ENCODE measurements at regions not wholly inside any gene's neighbourhood (a gene's known extent, or its start where the extent isn't known, plus 50 kb on each side); places are given as distances from the start of the nearest gene placed in this dataset.

DNA sequence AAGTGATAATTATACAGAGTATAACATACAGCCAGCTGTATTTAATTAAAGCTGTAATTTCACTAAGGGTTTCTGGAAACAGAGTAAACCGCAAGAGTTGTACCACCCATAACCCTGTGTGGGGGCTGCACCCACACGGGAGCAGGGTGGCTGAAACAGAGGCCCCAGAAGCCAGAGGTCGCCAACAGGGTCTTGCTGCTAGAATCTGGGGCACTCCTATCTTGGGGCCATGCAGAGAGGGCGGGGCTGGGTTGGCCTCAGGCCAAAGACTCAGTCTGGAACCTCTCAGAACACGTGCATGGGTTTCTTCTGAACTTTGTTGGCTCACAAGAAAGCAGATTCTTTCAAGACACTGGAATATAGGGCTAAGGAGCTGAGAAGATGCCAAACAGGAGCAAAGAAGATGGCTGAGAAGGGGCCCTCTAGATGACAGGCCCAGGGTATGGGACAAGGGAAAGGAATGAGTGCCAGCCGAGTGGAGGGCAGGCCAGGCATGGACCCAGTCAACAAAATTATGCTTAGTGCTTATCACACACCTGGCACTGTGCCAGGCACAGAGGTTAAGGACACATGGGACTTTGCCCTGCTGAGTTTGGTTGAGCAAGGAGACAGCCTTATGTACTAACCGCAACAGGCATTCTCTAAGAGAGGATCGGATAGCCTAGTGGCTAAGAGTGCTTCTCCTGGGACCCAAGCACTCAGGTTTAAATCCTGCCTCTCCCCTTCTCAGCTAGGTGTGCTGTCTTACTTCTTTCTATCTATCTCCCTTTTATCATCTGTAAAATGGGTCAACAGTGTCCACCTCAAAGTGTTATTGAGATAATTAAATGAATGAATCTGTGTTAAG is 96.6 kb upstream of the FOXP4 start:
- no peak for DNase-seq (ENCODE audit: low read depth)
- TF ChIP-seq, protein P1, sequence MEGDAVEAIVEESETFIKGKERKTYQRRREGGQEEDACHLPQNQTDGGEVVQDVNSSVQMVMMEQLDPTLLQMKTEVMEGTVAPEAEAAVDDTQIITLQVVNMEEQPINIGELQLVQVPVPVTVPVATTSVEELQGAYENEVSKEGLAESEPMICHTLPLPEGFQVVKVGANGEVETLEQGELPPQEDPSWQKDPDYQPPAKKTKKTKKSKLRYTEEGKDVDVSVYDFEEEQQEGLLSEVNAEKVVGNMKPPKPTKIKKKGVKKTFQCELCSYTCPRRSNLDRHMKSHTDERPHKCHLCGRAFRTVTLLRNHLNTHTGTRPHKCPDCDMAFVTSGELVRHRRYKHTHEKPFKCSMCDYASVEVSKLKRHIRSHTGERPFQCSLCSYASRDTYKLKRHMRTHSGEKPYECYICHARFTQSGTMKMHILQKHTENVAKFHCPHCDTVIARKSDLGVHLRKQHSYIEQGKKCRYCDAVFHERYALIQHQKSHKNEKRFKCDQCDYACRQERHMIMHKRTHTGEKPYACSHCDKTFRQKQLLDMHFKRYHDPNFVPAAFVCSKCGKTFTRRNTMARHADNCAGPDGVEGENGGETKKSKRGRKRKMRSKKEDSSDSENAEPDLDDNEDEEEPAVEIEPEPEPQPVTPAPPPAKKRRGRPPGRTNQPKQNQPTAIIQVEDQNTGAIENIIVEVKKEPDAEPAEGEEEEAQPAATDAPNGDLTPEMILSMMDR (conservative IDR thresholded peaks at IDR 0.05; ENCODE audit: low read depth, low read length), result no peak
- H3K4me3 ChIP-seq (ENCODE audit: low read length), result no peak overlapping the region

DNA sequence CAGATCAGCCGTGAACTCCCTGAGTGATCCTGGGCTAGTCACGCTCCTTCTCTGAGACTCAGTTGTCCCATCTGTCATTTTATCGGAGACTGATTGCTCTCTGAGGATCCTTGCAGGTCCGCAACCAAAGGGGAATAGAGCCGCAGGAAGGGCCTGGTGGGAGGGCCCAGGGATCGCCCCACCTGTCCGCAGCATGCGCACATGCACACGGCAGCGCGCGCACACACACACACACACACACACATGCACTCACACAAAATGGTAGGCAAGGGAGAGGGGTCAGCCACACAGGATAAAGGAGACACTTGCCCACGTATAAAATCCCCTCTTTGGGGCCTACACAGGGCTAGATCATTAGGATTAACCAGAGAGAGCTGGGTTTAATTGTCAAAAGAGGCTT is 95.6 kb upstream of the FOXP4 start:
- TF ChIP-seq, protein P1 (conservative IDR thresholded peaks at IDR 0.05; ENCODE audit: low read depth, low read length), result no peak
- no peak for DNase-seq (ENCODE audit: low read depth)
- no peak overlapping the region for H3K4me3 ChIP-seq (ENCODE audit: low read length)

DNA sequence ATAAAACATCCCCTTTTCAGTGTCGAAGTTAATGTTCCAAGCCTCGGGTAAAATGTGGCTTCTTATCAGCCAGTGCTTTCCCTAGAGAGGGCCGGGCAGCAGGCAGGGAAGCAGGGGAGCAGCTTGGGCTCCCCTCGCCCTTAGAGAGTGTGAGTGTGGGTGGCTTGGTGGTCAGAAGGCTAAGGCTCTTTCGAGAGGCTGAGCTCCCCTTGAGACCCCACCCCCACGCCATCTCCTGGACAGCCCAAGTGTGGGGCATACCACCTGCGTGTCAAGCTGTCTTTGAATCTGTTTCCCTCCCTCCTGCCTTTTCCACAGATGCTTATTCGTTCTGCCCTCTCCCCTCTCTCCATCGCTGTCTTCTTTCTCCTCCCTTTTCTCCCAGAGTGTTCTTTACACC is 95.1 kb upstream of the FOXP4 start:
- DNase-seq (ENCODE audit: low read depth), result no peak
- TF ChIP-seq, protein P1 (conservative IDR thresholded peaks at IDR 0.05; ENCODE audit: low read depth, low read length), result peak; percentile 32
- no peak overlapping the region for H3K4me3 ChIP-seq (ENCODE audit: low read length)

DNA sequence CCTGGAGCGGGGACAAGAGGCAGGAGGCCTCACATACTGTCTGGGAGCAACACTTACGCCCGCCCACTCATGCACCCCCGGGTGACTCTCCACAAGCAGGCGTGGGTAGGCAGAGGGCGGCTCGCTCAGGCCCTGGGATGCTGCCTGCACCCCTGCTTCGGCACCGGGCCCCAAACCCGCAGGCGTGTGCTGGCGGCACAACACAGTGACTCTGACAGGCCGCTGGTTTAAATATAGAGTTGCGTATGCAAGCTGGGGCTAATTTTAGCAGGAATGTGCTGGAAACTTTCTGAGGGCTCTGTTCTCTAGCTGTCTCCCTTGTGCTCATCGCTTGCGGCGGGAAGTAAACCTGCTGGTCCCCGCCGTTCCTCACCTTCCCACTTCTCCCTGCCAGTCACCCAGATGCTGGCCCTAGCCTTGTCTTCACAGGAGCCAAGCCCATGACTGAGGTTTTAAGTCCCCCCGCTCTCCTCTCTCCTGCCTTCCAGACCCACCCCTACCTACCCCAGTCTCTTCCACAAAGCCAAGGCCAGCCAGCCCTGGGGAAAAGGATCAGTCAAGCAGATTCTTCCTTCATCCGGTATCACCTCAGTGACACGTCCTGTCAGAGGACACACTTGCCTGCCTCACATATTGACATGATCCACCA is 94.5 kb upstream of the FOXP4 start:
- no peak overlapping the region for H3K4me3 ChIP-seq (ENCODE audit: low read length)
- DNase-seq (ENCODE audit: low read depth), result no peak
- TF ChIP-seq, protein P1 (conservative IDR thresholded peaks at IDR 0.05; ENCODE audit: low read depth, low read length), result no peak

DNA sequence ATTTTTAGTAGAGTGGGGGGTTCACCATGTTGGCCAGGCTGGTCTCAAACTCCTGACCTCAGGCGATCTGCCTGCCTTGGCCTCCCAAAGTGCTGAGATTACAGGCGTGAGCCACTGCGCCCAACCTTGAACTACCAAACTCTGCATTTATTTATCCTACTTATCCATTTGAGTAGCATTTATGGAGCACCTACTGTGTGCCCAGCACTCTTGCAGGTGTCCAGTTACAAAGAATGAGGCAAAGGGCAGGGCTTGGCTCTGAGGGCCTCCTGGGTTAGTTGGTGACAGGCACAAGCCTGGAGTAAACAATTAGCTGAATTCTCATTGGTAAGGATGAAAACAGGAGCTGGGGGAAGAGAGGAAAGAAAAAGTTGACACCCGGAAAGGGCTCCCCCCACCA is 93.4 kb upstream of the FOXP4 start:
- TF ChIP-seq, protein P1 (conservative IDR thresholded peaks at IDR 0.05; ENCODE audit: low read depth, low read length), result no peak
- no peak for DNase-seq (ENCODE audit: low read depth)
- H3K4me3 ChIP-seq (ENCODE audit: low read length), result no peak overlapping the region

DNA sequence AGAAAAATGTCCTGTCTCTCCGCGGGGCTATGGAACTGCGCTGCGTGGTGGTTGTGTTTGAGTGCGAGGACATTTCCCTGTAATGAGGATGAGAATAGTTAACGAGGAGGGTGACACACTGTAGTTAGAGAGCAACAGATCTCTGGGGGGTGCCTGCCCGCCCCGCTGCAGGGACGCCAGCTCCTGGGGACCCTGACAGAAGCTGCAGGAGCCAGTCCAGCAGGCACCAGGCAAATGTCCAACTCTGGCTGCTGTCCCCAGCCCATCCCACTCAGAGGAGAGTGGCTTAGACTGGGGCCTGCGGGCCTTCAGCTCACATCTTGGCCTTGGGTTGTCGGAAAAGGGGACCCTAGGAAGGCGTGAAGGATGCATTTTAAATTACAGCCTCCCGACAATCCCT is 92.9 kb upstream of the FOXP4 start:
- TF ChIP-seq, protein P1 (conservative IDR thresholded peaks at IDR 0.05; ENCODE audit: low read depth, low read length), result no peak
- no peak for DNase-seq (ENCODE audit: low read depth)
- no peak overlapping the region for H3K4me3 ChIP-seq (ENCODE audit: low read length)
